NCI-H82 treated with DMSO at 0.1 percent for 48 hours (cell line): ENCODE measurements at regions not wholly inside any gene's neighbourhood (a gene's known extent, or its start where the extent isn't known, plus 50 kb on each side); places are given as distances from the start of the nearest gene placed in this dataset.
A peak's percentile ranks its signal among the peaks of the same experiment; 100 is the strongest.
"Not testable (repeated sequence)": the region's sequence is repeated elsewhere in the genome, so short reads cannot be mapped to it uniquely, and the experiment has no call there.

Source experiments
- DNase-seq: peaks from one replicate; lab custom pipeline; 2025; ENCODE audit not compliant: unreplicated experiment; lab: John Stamatoyannopoulos, UW

DNA sequence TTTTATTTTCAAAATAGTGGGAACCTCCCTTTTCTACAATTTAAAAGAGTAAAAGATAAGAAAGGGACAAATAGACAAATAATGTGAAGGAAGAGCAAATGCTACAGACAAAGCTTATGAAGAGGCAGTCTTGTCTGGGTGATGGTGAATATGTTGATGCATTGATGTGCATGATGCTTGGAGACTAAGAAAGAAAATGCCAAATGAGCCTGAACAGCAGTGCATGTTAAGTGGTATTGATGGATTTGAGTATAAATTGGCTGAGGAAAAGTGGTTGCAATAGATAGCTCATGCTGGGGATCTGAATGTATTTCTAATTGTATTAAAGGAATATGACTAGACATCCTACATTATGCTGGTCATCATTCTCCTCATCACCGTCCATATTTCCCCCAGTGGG is 268.6 kb upstream of the ANO5 start:
- no peak for DNase-seq

DNA sequence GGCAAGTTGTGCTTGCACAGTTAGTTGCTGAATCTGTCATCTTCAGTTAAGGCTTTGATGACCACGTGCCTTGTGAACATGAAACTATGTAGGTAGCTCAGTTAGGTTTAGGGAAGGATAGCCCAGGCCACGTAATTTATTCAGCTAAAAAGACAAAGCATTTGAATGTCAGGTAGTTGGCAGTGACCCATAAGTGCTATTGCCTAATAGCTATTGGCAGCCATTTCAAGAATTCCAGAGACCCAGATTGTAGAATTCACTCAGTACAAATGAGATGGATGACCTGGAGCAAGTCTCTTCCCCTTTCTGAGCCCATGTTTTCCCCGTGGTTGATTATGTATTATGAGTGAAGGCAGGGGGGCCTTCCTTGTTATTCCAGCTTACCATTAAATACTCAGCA is 265.3 kb upstream of the ANO5 start:
- DNase-seq, result no peak

DNA sequence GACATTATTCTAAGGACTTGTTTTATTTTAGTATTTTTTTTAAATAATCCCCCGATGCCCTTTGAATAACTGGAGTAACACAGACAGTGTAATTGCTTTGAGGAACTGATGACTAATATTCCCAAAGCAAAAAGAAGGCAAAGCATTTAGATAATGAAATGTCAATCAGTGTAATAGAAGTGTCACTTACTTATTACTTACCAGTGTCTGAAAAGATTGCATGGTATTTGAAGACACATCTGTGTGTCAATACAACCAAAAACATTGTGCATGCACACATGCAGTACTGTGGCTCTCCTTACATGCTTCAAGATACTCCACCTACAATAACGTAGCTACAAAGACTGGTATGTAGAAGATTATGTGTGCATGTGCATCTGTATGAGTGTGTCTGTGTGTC is 264.0 kb upstream of the ANO5 start:
- DNase-seq, result no peak

DNA sequence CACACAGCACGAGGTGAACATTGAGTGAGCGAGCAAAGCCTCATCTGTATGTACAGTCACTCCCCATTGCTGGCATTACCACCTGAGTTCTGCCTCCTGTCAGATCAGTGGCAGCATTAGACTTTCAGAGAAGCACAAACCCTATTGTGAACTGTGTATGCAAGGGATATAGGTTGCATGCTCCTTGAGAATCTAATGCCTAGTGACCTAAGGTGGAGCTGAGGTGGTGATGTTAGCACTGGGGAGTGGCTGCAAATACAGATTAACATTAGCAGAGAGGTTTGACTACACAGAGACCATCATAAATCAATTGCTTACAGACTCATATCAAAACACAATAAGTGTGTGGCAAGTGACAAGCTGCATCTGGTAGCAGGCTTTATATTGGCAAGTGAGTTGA is 262.5 kb upstream of the ANO5 start:
- DNase-seq, result no peak

DNA sequence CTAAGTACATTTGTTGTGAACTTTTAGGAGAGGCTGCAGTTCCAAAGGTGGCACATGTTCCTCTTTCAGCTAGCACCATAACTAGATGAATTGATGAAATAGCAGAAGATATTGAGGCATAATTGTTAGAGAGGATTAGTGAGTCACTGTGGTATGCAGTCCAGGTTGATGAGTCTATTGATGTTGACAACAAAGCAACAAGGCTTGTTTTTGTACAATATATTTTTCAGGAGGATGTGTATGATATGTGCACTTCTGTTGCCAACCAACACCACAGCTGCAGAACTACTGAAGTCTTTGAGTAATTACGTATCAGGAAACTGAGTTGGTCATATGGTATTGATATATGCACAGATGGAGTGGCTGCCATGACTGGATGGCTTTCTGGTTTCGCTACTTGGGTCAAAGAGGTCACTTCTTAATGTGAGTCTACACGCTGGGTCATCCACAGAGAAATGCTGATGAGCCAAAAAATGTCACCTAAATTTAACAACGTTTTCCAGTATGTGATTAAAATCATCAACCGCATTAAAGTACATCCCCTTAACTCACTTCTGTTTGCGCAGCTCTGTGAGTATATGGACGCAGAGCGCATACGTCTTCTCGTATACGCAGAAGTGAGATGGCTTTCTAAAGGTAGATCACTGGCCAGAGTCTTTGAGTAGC is 261.3 kb upstream of the ANO5 start:
- DNase-seq, result no peak

DNA sequence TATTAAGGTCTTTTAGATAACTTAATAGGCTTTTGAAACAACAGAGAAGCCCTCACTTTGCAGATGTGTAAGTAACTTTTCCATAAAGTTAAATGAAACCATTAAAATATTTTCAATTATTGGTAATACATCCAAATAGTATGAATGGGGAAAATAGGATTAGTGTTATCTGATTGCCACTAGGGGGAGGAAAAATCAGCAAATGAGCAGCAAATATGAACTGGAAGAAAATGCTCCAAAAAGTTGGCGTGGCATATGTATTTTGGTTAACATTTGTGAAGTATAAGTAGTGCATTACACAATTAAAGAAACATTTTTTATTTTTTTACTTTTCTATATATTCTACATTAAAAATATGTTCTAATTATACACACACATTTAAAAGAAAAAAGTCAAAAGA is 259.8 kb upstream of the ANO5 start:
- no peak for DNase-seq

DNA sequence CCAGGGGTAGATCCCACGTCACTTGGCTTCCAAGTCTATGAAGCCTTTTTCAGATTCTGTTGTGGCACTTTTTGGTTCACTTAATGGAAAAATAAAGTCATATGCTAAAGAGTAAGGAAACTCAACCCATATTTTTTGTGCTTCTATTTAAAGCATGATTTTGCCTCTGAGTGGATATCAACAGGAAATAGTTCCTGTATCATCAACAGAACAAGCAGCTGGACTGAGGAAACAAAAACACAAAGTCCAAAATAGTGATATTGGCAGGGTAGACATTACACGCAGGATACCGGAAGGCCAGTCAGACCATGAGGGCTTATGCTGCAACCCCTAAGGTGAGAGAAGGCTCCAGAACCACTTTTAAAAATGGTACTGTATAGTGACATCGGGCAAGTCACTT is 248.3 kb upstream of the ANO5 start:
- no peak for DNase-seq

DNA sequence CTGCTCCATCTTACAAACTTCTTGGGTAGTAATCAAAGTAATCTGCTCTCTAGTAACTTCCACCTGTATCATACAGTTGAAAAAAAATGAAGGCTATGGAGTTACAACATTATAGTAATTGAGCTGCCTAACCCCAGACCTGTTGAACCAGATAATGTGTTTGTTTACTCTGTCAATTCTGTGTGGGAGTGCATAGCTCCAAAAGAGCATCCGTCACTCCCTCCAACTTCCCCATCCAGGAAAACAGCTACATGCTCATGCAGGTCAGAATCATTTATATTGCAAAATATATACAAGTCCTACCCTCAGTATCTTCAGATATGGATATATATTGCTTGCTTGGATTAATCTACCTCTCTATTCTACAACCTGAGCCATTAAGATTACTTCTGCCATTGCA is 244.0 kb upstream of the ANO5 start:
- DNase-seq, result no peak

DNA sequence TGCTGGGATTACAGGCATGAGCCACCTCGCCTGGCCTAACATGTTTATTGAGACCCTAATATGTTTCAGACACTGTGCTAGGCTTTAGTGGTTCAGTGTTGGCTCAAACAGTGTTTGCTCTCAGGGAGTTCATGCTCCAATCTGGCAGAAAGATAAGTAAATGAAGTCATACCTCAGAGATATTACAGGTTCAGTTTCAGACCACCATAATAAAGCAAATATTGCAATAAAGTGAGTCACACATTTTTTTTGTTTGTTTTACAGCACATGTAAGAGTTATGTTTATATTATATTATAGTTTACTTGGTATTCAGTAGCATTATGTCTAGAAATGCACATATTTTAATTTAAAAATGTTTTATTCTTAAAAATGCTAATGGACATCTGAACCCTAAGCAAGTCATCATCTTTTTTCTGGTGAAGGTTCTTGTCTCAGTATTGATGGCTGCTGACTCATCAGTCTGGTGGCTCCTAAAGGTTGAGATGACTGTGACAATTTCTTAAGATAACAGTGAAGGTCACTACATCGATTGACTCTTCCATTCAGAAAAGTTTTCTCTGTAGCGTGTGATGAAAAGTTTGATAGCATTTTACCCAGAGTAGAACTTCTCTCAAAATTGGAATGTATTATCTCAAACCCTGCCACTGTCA is 243.0 kb upstream of the ANO5 start:
- DNase-seq, result no peak

DNA sequence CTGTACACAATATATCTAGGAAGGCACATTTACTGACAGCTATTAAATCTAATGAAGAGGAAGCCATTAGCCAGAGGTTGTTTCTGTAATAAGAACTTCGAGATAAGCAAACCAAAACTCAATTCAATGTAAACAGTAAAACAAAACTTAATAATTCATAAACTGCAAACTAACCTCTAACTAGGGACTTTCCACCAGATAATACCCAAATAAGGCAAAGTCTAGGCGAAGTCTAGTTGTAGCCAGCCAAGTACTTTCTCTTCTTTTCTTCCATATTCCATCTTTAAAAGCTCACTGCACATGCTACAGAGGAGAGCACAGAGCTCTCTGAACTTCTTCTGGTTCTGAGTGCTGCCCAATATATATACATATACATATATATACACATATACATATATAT is 229.9 kb upstream of the ANO5 start:
- no peak for DNase-seq

DNA sequence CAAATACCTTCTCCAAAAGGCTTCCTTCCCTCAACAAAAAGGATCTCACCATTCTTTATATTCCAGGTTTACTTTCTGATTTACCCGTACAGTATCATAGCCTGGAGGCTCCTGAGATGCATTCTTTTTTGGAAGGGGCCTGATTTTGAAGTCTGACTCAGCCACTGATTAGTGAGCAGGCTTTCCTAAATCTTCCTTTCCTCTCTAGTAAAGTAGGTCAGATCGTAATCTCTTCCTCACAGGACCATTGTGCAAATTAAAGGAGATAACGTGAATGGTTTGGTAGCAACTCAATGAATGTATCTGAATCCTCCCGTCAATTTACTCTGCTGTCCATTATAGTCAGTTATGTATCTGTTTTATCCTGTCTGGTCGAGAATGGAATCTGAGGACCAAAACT is 227.7 kb upstream of the ANO5 start:
- peak; percentile 43 for DNase-seq

DNA sequence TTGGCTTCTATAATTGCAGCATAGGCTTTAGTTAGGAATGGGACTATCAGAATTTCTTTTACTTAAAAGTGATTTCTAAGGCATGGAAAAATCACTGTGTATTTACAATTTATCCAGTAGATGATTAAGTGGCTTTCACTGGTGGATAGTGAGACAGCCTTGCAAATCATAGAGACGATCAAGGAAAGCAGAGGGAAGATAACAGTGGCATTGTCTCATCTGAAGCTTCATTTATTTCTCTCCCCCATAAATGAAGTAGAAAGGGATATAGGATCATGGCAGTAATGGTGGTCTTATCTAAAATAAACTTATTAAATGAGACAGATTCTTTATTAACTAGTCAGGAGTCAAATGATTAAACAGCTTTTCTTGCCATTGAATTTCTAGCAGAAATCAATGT is 224.2 kb upstream of the ANO5 start:
- DNase-seq, result no peak

DNA sequence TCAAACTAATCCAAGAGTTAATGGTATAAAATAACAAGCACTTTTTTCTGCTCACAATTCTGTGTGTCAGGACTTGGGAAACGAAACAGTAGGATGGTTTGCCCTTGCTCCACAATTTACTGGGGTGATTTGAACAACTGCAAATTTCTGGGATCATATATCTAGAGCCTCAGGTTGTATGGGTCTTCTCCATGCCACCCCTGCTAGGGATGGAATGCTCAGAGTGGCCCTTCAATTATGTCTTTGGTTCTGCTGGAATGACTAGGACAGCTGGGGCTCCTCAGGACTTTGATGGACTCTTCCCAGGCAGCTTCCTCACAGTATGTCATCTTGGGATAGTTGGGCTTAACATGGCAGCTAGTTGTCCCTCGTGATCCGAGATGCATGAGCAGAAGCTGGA is 223.0 kb upstream of the ANO5 start:
- DNase-seq, result no peak

DNA sequence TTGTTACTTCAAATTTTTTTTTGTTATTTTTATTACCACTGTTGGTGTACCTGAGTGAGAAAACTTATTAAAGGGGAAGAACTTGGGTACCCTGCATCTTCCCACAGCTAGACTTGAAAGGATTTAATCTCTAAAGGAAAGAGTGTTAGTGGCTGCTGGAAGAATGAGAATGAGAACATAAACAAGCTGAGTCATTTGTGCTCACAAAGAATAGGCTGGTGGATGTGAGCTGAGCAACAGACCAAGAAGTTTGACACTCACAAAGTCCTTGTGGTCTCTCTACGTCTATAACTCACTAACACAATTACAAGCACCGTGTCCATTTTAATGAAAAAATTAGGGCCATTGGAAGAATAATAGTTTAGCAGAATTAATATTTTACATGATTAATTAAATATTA is 217.6 kb upstream of the ANO5 start:
- no peak for DNase-seq

DNA sequence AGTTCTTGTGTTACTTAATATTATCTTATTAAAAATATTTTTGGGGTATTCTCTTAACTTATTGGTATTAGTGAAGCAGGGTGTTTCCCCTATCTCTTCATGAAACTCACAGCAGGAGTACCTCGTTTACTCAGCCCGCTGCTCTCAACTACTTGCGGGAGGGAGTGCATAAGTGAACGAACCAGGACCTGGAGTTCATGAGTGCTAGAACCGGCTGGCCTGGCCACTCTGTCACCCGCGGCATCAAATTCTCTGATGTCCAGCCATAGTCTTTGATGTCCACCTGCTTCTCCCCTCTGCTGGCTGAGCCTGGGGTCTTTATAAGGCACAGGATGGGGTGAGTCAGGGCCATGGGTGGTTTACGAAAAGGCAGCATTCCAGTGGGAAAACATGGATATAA is 216.7 kb upstream of the ANO5 start:
- no peak for DNase-seq

DNA sequence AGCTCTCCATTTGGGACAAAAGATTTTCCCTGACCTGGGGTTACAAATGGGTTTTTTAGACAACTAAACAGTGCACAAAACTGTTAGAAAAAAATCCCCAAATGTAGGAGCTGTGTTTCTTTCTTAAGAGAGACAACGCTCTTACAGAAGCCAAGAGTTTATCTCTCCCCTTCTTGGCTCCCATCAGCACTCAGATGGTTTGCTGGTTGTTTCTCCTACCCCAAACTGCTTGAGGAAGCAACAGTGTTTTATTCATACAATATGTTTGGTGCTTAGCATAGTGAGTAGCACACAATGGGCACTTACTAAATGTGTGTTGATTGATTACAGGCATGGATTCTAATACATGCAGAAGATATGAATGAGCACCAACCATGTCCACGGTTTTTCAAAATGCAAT is 209.5 kb upstream of the ANO5 start:
- DNase-seq, result no peak

DNA sequence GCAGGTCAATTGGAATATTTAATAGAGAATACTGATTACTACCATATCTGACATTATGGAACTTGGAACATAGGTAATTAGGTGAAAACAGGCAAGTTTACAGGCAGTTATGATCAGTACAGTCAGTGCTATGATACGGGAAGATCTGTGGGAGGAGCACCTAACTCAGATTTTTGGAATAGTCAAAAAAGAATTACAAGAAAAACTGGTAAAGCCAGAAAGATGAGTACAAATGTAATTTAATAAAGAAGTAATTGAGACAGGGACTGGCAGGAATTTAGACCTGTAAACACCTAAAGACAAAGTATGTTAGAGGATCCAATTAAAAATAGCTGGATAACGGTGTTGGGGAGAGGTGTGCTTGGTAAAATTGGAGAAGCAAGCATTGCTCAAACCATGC is 206.5 kb upstream of the ANO5 start:
- no peak for DNase-seq

DNA sequence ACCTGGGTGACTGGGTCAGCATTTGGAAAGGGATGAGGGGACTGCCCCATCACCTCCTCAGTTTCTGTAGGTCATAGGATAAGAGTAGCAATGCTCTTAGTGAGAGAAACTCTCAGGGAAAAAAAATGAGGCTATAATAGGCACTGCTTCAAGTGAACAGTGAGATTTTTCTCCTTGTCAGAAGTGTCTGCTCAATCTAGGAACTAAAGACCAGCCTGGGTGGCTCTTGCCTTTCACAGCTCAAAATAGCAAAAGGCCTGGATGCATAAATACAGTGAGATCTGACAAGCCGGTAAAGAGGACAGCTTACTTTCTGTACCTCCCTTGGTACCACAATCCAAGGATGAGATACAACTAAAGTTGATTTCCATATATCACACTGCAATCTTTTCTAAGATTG is 205.6 kb upstream of the ANO5 start:
- no peak for DNase-seq

DNA sequence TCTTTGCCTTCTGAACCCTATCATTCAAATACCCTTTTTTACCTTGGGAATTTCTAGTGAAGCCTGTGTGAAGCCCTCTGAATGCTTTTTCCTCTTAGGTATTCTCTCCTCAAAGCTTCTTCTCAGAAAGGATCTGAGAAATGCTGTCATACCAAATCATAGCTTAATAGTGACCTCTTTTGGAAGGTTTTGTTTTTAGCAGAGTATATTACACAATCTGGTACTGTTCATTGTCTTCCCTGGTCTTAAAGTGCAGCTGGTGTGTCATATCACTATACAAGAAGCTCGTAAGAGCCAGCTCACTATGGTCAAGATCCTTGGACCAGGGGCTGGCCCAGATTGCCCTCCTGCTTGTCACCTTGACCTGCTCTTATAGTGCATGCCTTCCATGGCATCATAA is 204.4 kb upstream of the ANO5 start:
- DNase-seq, result no peak

DNA sequence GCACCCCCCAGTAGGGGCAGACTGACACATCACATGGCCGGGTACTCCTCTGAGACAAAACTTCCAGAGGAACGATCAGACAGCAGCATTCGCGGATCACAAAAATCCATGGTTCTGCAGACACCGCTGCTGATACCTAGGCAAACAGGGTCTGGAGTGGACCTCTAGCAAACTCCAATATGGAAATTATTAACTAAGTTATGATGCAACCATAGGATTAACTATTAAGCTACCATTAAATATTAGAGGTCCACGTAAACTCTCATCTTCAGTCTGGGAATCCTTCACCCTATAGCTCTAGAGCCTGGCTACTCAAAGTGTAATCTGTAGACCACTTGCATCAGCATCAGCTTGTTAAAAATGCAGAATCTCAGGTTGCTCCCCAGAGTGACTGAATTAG is 191.1 kb upstream of the ANO5 start:
- DNase-seq, result not testable (repeated sequence)

DNA sequence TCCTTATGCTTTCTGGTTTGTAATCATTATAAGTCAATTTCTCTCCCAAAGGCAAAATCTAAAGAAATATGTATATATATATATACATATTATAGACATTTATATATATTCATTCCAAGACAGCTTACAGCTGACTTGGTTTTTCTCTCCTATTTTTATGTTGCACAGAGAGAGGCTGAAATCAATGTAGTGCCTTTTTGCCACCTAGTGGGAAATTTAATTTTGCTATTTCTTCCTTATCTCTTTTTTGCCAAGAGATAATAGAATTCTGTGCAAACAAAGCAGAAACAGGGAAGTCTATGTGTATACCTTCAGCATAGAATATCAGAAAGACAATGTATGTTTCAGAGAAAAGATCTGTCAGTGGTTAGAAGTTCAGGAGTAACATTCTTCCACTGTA is 186.0 kb upstream of the ANO5 start:
- DNase-seq, result no peak

DNA sequence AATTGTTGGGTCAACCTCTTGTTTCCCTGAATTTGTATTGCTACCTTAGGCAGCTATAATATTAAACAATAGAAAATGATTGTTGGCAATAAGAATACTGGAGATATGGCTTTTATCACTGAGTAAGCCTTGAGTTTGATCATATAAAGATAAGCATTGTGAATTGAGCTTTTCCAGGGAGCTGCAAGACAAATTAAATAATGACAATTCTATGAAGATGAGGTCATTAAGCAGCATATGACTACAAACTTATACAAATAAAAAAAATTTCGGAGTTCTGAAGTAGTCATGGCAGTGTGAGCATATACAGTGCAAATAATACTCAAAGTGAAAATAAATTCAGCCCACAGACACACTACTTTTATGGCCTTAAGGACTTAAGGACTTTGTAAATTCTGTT is 161.1 kb upstream of the ANO5 start:
- no peak for DNase-seq

DNA sequence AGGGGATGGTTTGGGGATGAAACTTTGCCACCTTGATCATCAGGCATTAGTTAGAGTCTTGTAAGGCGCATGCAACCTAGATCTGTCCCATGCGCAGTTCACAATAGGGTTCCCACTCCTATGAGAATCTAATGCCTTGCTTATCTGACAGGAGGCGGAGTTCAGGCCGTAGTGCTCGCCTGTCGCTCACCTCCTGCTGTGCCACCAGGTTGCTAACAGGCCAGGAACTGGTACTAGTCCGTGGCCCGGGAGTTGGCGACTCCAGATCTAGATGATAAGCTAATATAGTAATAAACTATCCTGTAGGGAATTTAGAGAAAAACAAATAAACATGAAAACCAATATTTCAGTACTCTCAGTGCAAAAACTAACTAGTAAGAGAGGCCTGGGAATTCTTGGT is 155.4 kb upstream of the ANO5 start:
- DNase-seq, result no peak
